H1 (cell line): ENCODE measurements at regions not wholly inside any gene's neighbourhood (a gene's known extent, or its start where the extent isn't known, plus 50 kb on each side); places are given as distances from the start of the nearest gene placed in this dataset.

Experiments used
- CTBP2 ChIP-seq: IDR thresholded peaks from 2 replicates; pipeline ENCODE4 v1.7.0; 2011; ENCODE audit warnings: borderline replicate concordance, mild to moderate bottlenecking, moderate library complexity, mixed read lengths, low read length; ENCODE audit not compliant: insufficient read depth, insufficient read length
- FOSL1 ChIP-seq: IDR thresholded peaks from 2 replicates; pipeline ENCODE4 v1.6.1; 2011; ENCODE audit warnings: mild to moderate bottlenecking, low read depth, low read length, moderate library complexity; ENCODE audit not compliant: insufficient read depth
- JUND ChIP-seq: IDR thresholded peaks from 2 replicates; pipeline ENCODE4 v1.6.1; 2011; ENCODE audit warnings: mild to moderate bottlenecking, improper control_type of control experiment, low read length
- SP2 ChIP-seq: IDR thresholded peaks from 2 replicates; pipeline ENCODE4 v1.6.1; 2012; ENCODE audit warnings: mild to moderate bottlenecking, low read length, inconsistent platforms

GRCh38 chr15:67999320-68000100 lies 54.6 kb upstream of the PIAS1 start (continued):
- no peak for TF ChIP-seq FOSL1
- TF ChIP-seq CTBP2, result no peak
- no peak for TF ChIP-seq JUND
- no peak for TF ChIP-seq SP2
